ENCODE measurements at regions not wholly inside any gene's neighbourhood (a gene's known extent, or its start where the extent isn't known, plus 50 kb on each side); places are given as distances from the start of the nearest gene placed in this dataset.
A peak's percentile ranks its signal among the peaks of the same experiment; 100 is the strongest.

GRCh38 chr3:18880691-18881090 is 267.6 kb upstream of the KCNH8 start:
- DNase-seq = no peak

GRCh38 chr3:18872466-18872865 is 275.8 kb upstream of the KCNH8 start:
- DNase-seq = no peak

- no peak for DNase-seq
Observed at GRCh38 chr3:18870642-18871041, 277.7 kb upstream of the KCNH8 start.

GRCh38 chr3:18870074-18870640 is 278.2 kb upstream of the KCNH8 start:
- no peak for DNase-seq

GRCh38 chr3:18868911-18869689 is 279.2 kb upstream of the KCNH8 start:
- DNase-seq = no peak

- DNase-seq = no peak
Observed at GRCh38 chr3:18866899-18867298, 281.4 kb upstream of the KCNH8 start.

GRCh38 chr3:18864933-18865731 is 283.2 kb upstream of the KCNH8 start:
- no peak for DNase-seq

GRCh38 chr3:18862077-18862476 is 286.2 kb upstream of the KCNH8 start:
- no peak for DNase-seq

GRCh38 chr3:18861137-18861536 is 287.2 kb upstream of the KCNH8 start:
- no peak for DNase-seq

GRCh38 chr3:18853269-18853668 is 295.0 kb upstream of the KCNH8 start:
- no peak for DNase-seq

- DNase-seq = peak; percentile 58
Observed at GRCh38 chr3:18847583-18848197, 300.6 kb upstream of the KCNH8 start.

GRCh38 chr3:18843983-18844382 is 304.3 kb upstream of the KCNH8 start:
- no peak for DNase-seq

- no peak for DNase-seq
Observed at GRCh38 chr3:18843188-18843587, 305.1 kb upstream of the KCNH8 start.

GRCh38 chr3:18841422-18842343 is 306.6 kb upstream of the KCNH8 start:
- DNase-seq = no peak

GRCh38 chr3:18840535-18841137 is 307.7 kb upstream of the KCNH8 start:
- no peak for DNase-seq

- no peak for DNase-seq
Observed at GRCh38 chr3:18838758-18839157, 309.6 kb upstream of the KCNH8 start.

GRCh38 chr3:18837137-18837755 is 311.1 kb upstream of the KCNH8 start:
- DNase-seq = no peak

- no peak for DNase-seq
Observed at GRCh38 chr3:18835021-18835420, 313.3 kb upstream of the KCNH8 start.

GRCh38 chr3:18830087-18830486 is 318.2 kb upstream of the KCNH8 start:
- DNase-seq = peak; percentile 28

- DNase-seq = no peak
Observed at GRCh38 chr3:18828637-18829036, 319.7 kb upstream of the KCNH8 start.

GRCh38 chr3:18827664-18828063 is 320.6 kb upstream of the KCNH8 start:
- DNase-seq = peak; percentile 10

Data from hematopoietic multipotent progenitor cell treated with erythropoietin and hydrocortisone succinate and interleukin-3 and kit ligand, for 4 days (in vitro differentiated cells).